Spleen (tissue), 7 donors: ENCODE measurements at regions not wholly inside any gene's neighbourhood (a gene's known extent, or its start where the extent isn't known, plus 50 kb on each side); places are given as distances from the start of the nearest gene placed in this dataset.

Source experiments
- CTCF ChIP-seq, 11 experiments: fragments of 200-600 bp in 7 of 11; fragments of 450-650 bp in 4 of 11; sonication (generic) in 4 of 11; IDR thresholded peaks in 8 of 11; conservative IDR thresholded peaks in 3 of 11; 1 replicate in 7 of 11; 2 replicates in 4 of 11; pipeline versions ENCODE4 v1.4.0 to v1.8.0; 2016 to 2021; ENCODE audit warnings: antibody characterized with exemption in 11 of 11, inconsistent platforms in 4 of 11, mild to moderate bottlenecking in 1 of 11
- POLR2A ChIP-seq, 3 donors: fragments of 450-650 bp; IDR thresholded peaks; one replicate each; pipeline ENCODE4 v1.5.1; 2017; ENCODE audit warnings: antibody characterized with exemption in 3 of 3, mild to moderate bottlenecking in 1 of 3
- POLR2AphosphoS5 ChIP-seq, 3 donors: sonication (generic); formaldehyde crosslinking; IDR thresholded peaks; one replicate each; pipeline ENCODE4 v1.5.1; 2017; ENCODE audit warnings: antibody characterized with exemption in 3 of 3
- donor health status: DM: no; HTN: no; CAD: no; lungs with moderate emphysema.
- donor health status: DM: no; HTN: no; CAD: no.
- donor health status: DM: no; HTN: no; CAD: no.

- no peak for TF ChIP-seq CTCF (IDR thresholded peaks at IDR 0.05 in 8 of 11, conservative IDR thresholded peaks at IDR 0.05 in 3 of 11)
- TF ChIP-seq POLR2A (IDR thresholded peaks at IDR 0.05): no peak
- peak in 2 of 3 donors; percentile 12 to 15 for TF ChIP-seq POLR2AphosphoS5 (IDR thresholded peaks at IDR 0.05)
Observed at GRCh38 chr1:148307583-148308185, 155.6 kb upstream of the NBPF11 start.
